ENCODE measurements at regions not wholly inside any gene's neighbourhood (a gene's known extent, or its start where the extent isn't known, plus 50 kb on each side); places are given as distances from the start of the nearest gene placed in this dataset.

DNA sequence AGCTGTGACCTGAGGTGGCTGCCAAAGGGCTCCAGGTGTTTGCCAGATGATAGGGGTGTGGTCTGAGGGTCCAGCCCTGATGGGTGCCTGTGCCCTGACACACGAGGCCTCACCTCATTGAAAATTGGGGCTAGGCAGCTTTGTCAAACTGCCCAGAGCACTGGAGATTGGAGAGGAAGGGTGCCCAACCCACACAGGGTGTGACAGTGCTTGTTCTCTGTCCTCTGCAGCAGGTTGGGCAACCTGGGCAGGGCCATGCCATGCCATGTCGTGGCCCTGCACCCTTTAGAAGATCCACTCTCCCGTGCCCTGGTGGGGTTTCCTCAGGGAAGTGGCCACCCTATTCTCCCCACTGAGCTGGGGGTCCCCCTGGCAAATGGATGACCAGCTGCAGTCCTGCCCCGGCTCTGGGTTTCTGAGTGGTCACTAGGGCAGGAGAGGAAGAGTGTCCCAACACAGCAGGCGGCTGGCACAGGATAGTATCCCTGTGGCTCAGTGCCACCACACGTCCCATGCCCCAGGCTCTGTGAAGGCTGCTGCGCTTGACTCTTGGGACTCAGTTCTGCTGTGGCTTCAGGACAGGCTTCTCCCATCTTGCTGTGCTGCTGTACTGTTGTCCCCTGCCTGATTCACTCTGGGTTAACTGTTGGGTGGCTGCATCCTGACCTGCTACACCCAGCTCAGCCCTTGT is 100.8 kb upstream of the PITX1 start:
- DNase-seq = no peak

DNA sequence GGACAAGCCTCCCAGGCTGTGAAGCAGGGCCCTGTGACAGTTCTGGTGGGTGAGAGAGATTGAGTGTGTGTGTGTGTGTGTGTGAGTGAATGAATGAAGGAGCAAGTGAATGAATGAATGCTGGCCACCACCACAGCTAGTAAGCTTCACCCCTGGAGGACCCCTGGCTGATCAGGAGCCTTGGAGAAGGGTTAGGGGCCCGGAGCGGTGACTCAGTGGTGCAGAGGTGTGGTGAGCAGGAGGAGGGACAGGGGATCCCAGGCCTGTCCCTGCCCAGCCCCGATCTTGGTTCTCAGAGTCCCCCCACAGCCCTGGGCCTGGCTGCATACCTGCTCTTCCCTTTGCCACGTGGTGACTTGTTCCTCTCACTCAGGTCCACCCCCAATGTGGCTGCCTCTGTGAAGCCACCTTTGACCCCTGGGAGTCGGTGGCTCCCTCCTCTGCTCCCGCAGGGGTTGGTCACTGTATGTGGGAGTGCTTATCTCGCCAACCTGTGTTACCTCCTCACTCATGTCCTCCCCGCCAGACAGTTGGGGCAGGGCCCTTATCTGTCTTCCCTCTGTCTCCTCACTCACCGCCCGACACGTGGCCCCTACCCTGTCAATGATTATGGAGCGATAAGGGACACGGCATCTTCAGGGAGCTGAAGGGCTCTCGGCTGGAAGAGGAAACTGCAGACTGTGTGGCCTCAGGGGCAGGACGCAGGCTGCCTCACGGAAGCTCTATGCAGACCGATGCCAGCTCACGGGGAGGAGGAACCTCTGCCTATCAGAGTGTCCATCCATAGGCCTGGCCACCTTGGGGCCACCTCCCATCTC is 99.9 kb upstream of the PITX1 start:
- DNase-seq = no peak

DNA sequence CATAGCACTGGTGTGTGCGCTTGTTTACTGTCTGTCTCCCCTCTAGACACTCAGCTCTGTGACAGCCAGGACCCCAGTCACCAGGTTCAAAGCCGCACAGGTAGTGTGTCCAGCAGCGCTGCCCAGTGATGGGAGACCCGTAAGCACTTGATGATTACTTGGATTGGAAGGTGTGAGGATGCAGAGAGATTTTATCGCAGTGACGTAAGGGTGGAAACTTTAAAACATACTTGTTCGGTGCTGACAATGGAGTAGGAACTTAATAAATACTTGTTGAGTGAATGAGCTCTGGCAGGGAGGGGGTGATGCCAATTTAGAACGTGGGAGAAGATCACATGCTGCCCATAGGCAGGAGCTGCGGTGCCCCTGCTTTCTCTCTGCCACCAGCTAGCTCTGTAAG is 99.2 kb upstream of the PITX1 start:
- no peak for DNase-seq

DNA sequence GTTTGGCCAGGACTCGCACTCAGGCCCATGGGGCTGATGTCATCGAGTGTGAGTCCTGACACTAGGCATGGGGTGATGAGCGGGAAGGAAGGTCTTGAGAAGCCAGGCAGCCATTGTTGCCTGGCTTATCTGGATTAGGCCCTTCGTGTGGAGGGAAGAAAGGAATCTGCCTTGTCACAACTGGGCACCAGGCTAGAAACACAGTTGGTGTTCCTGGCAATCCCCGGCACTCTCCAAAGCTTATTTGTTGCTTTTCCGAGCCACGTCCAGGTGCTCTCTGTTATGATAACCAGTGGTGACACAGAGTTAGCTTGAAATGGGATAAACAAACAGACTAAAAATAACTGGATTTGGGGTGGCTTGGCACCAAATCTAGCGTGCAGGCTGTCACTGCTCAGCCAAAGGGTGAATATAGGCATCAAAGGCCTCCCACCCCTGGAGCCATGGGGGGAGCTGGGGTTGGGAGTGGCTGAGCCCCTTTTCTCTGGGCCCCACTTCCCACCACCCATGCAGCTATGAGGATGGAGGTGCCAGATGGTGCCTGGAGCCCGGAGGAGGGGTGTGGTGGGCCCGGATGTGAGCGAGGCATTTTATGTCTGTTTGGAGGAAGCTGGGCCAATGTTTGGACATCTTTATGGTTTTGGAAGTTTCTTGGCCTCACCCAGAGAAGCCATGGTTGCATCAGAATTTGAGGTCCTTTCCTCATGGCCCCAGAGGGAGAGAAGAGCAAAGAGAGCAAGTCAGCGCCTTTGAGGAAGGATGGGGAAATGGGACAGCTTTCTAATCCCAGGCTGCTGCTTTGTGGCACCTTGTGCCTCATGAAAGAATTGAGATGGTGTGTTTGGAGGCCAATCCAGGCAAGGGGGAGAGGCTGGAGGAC is 98.0 kb upstream of the PITX1 start:
- DNase-seq = no peak

DNA sequence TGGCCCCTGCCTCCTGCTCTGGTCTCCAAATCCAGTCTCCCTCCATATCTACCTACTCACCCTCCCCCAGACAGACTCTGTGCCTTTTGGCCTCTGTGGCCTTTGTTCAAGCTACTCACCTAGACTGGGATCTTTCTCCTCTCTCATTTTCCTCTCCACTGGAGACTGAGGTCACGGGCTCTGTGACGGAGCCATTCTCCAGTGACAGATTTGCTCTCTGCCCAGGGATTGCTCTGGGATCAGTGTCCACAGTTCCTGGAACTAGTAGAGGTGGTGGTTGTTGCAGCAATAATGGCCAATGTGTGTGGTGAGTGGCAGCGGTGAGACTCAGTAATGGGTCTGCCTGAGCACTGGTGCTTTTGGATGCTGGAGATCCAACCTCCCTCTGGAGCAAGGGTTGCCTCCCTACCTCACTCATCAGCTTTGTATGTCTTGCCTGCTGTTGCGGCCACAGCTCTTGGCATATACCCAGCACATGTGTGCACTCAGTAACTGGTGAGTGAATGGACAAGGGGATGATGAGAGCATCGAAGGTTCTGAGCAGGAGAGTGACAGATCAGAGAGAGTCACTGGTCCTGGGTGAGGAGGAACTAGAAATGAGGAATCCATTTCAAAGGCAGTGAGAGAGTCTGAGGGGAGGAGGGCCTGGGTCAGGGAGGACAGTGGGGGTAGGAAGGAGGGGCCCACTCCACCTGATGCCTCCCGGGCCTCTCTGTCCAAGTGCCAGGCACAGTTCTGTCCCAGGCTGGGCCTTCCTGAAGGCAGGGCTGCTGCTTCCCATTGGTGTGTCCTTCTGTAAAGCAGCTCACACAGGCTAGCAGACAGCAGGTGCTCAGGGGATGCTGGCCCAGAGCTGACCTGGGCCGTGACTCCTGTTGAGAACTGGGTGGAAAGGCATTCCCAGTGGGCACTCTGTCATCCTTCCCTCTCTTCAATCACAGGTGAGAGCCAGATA is 96.5 kb upstream of the PITX1 start:
- DNase-seq = no peak

DNA sequence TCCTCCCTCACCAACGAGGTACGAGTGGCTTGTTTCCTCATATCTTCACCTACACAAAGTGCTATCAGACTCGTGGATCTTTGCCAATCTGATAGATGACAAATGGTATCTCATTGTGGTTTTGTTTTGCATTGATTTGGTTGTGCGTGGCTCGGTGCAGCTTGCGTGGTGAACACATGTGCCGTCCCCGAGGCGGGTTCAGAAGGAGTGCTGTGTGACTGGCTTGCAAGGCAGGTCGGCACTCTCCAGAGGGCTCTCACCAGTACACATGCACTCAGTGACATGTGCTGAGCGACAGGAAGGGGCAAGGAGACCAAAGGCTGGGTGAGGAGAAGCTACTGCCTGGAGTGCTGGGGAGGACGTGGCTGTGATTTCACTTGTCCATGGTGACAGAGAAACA is 95.3 kb upstream of the PITX1 start:
- no peak for DNase-seq

DNA sequence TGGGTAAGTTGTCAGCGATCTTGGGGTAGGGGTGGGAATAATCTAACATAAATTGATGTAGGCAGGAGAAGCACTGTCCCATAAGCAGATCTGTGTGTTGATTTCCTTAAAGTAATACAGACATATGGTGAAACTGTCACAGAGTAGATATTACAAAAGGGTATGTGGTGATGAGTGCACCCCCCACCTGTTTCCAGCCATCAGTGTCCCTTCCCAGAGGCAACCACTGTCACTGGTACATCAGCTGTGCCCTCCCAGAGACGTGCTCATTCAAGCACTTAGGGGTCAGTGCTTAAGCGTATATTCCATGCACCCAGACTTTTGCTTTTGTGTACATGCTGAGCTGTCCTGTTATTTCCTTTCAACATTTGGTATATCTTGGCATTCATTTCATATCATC is 94.3 kb upstream of the PITX1 start:
- DNase-seq = no peak

DNA sequence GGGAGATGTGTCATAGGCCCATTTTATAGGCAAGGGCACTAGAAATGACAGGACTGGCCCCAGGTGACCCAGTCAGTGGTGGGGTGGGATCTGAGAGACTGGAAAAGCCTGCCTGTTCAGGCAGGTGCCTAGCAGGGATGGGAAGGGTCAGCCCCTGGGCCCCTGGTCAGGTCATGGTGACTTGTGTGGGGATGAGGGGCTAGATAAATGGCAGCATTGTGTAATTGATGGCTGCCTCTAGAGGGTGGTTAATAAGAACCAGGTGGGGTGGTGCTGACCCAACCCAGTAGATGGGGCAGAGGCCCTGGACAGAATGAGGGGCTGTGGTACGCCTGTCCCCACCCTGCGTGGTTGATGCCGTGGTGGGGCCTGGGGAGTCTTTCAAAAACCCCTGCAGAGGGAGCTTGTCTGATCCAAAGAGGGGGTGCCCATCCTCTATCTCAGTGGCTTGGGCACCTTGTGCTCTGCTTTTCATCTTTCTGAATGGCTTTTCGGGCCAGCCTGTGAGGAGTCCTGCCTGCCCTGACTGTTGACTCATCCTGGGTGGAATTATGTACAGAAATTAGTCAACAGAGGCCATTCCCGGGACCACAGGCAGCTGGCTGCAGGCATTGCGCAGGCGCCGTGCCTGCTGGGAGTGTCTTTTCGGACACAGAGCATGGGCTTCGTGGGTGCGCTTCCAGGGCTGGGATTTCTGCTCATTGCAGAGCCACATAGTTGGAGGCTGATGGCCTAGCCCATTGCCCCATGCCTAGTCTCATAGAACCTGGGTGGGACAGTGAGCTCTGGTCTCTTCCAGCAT is 93.6 kb upstream of the PITX1 start:
- no peak for DNase-seq

DNA sequence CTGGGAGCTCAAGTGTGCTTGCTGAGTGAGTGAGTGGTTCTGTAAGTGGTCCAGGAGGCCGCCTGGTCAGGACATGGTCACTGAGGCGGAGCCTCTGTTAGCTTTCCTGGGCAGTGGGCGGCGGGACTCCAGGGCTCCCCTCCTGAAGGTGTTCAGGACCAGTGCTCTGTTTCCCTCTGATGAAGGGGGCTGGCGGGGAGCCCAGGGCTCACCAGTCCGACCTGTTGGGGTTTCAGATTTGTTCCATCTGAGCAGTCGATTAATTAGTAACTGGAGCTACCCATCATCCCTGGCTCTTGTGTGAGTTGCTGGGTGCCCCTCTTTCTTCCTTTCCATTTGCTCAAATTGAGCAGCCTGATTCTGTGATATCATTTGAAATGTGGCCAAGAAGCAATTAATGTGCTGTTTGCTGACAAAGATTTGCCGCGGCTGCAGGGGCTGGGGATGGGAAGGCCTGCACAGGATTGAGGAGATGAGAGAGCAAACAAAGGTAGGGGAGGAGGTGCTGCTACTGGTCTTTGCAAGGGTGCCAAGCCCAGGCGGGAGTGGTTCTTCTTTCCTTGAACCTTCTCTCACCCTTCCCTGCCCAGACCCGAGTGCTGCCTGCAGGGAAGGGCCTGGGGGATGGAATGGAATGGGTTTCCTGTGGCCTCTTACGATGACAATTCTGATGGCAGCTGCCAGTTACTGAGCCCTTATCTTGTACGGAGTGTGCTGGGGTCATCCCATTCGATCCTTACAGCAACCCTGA is 92.8 kb upstream of the PITX1 start:
- no peak for DNase-seq

DNA sequence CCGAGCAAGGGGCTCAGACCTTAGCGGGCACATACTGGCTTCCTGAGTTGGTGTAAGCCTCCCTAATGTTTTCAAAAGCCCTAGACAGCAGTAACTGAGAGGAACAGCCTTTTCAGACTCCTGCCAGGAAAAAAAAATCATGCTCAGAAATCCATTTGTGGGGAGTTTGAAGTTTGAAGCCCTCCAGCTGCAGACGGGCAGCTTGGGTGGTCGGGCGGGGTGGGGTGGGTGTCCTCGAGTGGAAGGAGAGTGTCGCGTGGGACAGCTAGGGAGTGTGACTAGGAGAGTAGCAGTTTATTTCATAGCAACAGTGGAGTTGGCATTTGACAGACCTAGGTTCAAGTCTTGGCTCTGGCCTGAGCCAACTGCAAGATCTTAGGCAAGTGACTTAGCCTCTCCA is 90.7 kb upstream of the PITX1 start:
- no peak for DNase-seq

DNA sequence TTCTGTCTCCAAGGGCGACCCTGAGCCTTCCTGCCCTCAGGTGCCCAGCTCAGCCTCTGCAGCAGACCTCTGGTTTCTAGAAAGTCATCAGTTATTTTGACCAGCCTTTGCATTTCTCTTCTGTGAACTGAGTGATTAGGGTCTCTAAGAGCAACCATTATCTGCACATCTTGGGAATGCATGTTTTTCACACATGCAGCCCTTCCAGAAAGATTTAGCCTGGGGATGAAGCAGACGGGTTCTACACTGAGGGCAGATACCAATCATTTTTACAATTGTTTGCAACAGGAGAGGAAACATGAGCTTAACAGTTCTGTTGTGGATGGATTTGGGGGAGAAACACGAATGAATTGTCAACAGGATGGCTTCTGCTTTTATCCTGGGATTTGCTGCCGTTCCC is 90.1 kb upstream of the PITX1 start:
- no peak for DNase-seq

DNA sequence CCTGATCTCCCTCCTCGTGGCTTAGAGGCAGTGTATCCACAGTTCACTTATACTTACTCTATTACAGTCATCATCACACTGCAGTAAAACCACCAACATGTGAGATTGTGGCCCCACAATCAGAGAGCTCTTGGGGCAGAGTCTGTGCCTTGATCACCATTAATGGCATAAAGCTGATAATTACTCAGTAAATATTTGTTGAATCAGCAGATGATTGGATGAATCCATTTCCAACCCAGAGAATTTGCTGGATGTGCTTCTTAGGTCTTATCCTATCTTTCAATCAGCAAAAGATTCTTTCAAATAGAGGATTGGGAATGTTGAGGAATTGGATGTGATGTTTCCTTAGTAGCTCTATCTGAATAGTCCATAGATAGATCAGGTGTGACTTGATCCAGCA is 88.8 kb upstream of the PITX1 start:
- no peak for DNase-seq

DNA sequence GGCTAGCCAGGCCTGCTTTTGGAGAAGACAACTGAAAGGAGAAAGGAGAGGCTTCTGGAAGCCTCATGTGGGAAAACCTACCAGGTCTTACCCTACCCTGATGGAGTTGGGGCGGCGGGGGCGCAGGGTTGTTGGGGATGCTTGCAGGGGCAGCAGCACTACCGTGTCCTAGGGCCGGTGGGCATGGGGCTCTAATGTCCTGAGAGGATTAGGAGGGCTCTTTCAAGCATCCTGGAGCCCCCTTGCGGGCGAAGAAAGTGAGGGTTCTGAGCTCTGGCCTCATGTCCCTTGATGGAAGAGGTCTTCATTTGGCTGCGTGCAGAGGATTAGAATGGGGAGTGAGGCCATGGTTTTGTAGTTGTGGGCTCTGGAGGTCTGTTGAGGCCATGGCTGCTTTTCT is 86.9 kb upstream of the PITX1 start:
- DNase-seq = no peak

DNA sequence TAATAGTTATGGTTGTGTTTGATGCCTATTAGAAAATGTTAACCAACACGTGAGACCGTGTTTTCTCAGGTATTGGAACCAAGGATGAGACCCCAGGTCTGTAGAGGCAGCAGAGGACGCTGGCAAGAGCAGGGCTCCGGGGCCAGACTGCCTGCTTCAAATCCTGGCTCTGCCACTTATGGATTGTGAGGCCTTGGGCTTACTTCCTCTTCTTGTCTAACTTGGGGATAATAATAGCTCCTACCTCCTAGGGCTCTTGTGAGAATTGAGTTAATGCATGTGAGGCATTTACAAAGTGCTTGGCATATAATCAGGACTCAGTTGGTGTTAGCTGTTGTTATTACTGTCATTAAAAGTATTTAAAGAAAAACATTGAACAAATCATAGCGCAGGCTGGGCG is 85.5 kb upstream of the PITX1 start:
- no peak for DNase-seq

DNA sequence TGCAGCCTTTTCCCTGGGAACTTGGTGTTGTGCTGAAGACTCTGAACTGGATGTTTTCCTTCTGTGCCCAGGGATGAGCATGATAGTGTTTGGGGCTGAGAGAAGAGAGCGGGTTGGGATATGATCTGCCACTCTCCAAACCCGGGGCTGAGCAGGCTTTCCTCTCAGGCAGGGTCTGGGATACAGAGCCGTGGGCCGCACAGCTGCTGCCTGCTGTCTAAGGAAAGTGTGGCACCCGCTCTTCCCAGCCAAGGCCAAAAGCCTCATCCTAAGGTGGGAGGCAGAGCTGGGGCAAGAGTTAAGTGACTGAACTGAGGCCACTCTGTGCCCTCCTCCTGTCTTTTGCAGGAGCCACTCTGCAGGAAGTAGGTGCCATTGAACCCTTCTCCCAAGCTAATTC is 83.6 kb upstream of the PITX1 start:
- no peak for DNase-seq

DNA sequence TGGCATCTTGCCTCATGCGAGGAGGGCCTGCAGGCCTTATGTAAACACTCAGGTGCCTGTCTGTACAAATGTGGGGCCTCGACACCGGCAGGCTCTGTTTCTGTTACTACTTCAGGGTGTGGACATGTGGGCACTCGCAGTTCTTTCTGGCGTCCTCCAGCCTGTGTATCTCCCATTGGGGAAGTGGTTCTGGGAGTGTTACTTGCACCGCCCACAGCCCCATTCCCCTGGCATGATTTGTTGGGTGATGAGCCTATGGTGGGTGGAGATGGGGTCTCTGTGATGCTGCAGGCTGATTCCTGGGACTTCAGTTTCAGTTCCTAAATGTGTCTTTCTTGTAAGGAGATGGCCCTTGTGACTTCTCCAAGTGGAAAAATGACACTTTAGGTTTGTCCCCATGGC is 82.1 kb upstream of the PITX1 start:
- no peak for DNase-seq

DNA sequence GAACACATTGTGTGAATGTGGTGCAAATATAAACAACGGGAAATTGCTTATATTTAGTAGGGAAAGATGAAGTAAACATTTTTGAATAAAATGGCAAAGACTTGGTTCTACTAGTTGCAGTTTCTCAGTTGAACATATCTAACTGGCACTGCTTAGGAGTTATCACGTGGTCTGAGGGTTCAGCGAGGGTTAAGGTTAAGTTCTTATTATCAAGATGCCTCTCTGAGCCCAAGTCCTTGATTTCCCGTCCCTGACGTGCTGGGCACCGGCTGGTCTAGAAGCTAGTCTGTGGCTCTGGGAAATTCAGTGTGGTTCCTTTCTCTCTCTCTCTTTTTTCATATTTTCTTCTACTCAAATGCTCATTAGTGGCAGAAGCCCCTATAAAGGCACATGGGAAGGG is 81.6 kb upstream of the PITX1 start:
- no peak for DNase-seq

DNA sequence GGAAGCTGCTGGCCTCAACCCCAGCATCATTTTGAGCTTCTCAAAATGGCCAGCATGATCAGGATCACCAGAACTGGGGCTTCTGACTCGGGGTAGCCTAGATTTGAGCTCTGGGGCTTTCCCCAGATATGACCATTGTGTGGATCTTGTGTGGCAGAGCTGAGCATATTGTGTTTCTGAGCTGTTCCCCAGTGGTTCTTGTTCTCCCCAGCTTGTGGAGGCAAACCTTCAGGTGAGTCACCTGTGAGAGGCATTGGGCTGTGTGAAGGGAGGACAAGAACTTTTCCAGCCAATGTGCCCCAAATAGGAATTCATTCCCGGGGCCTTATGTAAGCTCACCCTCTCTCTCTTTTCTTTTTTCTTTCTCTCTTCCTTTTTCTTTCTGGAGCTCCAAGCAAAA is 80.7 kb upstream of the PITX1 start:
- no peak for DNase-seq

DNA sequence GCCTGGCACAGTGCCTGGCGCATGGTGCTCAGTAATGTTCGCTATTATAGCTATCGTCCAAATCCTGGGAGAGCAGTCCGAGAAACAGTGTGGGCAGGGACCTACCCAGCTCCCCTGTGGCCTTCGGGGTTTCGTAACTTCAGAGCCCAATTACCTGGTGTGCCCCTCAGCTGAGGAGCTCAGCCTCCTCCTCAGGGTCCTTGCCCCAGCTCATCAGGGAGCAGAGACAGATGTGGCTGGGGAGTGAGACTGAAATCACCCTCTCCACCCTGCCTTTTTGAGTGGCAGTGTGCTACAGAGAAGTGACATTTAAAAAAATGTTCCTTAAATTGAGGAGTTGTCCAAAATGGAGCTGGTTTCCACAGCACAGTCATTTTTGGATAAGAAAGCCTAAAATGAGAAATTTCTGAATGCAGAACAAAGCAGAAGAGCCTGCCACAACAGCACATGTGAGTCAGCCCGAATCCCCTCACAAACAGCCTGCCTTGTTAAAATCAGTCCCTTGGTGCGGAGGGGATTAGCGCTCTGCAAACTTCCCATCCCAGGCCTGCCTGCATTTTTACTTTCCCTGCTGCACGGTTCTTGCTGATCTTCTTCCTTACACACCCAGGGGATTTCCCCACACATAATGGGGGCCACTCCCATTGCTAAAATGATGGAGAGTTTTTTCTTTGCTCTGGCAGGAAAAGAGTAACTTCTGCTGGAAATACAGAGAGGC is 78.1 kb upstream of the PITX1 start:
- no peak for DNase-seq
